ENCODE measurements at regions not wholly inside any gene's neighbourhood (a gene's known extent, or its start where the extent isn't known, plus 50 kb on each side); places are given as distances from the start of the nearest gene placed in this dataset.

DNA sequence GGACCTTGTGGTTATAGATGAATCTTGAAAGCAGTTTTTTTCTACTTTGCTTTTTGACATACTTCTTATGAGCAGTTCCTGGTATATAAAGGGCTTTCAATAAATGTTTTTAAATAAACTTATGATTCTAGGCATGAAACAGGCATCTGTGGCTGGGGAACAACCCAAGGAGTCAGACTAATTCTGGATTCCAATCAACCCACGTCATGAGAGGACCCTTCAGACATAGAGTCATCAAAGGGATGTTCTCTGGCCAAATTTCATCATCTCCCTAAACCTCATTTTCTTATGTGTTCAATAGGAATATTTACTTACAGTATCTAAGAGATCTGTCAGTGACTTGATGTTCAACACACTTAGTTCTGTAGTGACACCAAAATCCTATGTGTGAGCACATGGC is 243.8 kb upstream of the ZNF462 start:
- no peak for DNase-seq

DNA sequence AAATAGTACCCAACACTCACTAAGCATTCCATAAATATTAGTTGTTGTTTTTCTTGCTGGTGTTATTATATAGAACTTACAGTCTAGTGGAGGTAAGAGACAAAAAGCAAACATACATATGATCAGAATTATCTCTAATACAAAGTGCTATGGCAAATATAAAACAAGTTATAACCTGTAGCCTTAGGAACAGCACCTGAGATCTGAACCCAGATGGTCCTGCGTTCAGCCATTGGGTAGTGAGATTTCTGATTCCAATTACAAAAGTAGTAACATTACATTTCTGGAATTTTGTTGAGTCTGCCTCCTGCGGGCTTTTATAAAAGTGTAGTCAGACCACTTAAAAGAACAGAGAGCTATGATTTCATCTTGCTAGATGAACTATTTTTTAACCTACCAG is 242.9 kb upstream of the ZNF462 start:
- no peak for DNase-seq

DNA sequence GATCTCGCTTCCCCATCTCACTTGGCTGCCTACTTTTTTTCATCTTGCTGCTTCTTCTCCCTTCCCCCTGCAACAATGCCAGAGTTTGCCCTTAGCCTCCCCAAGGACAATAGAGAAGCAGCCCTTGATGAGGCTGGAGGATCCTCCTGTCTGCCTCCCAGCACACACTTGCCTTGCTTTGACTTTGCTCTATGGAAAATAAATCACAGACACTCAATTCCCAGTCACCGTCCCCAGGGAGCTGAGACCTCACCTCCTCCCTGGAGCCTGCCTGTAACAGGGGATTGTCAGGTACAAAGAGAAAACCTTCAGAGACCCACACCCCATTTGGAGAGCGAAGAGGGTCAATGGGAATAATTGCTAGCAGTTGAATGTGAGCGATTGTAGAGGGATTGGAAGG is 242.1 kb upstream of the ZNF462 start:
- no peak for DNase-seq

DNA sequence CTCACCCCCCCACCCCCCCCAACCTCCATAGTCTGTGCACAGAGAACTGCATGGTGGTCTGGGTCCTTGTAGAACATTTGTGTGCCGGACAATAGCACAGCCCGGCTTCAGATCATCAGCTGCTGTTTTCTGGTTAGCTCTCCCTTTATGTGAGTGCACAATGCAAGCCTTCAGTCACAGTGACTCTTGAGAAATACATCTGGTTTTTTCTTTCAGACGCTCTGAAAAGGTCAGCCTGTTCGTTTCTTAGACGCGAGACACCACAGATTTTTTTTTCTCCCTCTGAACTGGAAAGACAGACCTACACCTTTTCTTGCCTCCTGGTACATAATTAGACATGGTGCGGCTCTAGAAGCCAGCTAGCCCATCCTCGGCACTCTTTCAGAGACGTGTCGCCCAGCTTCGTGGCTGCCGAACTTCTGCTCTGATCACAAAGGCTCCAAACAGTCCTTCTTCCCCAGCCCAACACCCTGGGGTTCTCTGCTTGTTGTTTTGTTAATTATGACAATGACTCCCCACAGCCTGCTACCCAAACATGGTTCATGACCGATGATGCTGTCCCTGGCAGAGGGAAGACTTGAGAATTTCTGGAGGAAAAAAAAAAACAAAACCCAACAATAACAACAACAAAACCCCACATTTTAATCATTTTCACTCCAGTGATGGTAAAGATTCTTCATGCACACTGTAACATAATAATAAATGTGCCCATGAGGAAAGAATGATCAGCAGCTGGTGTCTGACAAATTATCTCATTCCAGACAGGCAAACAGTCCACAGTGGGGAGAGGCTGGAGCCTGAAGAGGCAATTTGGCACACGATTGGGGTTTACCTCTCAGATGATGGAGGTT is 241.4 kb upstream of the ZNF462 start:
- peak; percentile 41 for DNase-seq

DNA sequence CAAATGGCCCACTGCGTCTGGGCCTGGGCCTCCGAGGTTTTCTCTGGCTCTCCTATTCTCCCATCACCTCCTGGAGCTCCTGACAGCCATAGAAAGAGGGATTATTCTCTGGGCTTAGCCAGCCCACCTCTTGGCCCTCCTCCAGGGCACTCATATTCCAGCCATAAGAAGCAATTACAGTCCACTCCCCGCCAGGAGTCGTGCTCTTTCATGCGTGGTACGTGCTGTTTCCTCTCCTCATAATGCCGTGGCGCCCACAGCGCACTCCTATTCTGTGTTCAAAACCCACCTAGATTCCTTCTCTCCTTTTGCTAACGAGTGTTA is 240.8 kb upstream of the ZNF462 start:
- DNase-seq: no peak

DNA sequence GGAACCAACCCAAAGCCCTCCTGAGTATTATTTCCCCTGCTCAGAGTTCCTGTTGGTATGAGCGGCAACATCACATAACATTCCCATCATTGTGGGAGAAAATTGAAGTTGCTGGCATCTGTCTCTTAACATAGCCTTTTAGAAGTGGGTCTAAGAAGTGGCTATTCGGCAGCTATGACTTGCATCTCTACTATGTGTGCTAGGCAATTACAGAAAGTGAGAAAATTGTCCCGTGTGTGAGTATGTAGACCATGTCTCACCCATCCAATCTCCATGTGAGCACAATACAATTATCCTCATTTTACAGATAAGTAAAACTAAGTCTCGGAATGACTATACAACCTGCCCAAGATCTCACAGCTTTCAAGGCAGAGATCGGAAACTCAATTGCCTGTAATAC is 239.4 kb upstream of the ZNF462 start:
- DNase-seq: no peak

DNA sequence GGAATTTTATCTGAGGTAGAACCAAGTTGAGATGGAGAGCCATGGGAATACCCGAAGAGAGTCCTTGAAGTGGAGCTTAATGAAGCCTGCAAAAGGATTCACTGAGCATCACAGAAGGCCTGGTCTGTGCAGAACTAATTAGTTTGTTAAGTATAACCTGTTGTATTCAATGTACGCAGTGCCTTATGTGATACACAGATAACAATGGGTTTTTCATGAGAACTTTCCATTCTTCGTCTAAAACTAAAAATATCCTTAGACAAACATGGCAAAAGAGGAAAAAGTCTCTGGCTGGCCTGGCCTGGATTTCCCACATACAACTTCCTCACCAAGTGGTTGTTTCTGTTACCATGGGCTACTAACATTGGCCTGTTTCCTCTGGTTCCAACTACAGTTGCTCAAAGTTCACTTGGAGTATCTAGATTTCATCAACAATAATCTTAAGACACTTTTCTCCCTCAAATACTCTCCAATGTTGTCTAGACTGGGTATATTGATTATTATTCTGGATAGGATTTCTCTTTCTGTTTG is 237.6 kb upstream of the ZNF462 start:
- no peak for DNase-seq

DNA sequence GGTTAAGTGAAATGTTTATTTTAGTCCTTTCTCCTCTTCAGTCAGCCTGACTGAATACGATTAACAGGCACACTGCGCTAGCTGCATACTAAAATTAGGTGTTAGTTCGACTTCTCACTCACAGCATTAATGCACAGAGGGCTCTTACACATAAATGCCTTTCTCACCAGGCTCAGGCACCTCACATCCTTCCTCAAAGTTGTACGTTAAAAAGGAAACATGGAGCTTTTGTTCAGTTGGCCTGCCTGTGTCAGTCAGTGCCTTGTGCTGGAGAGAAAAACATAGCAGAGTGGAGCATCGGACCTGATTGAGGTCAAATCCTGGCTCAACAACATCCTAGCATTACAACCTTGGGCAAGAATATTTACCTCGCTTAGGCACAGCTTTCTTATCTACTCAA is 236.0 kb upstream of the ZNF462 start:
- no peak for DNase-seq

DNA sequence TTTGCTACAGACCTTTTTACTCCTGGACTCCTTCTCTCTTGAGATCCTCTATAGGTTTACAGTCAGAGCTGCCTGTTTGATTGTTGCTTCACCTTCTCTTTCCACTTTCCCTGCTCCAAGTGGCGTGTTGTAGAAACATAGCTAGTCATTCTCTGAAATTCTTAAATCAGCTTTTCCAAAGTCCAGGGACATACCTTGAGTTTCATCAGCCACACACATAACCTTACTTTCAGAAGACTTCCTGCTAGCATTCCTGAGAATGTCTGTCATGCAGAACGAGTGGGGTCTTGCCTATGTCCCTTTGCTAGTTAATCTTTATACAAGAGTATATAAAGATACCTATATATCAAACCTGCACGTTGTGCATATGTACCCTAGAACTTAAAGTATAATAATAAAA is 230.3 kb upstream of the ZNF462 start:
- no peak for DNase-seq

DNA sequence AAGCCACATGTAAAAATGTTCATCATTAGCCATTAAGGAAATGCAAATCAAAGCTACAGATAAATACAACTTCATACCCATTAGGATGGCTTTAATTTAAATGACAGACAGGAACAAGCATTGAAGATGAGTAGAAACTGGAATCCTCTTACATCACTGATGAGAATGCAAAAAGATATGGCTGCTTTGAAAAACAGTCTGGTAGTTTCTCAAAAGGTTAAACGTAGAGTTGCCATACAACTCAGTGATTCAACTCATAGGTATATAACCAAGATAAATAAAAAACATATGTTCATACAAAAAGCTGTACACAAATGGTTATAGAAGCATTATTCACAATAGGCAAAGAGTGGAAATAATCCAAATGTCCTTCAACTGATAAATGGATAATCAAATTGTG is 228.8 kb upstream of the ZNF462 start:
- no peak for DNase-seq

DNA sequence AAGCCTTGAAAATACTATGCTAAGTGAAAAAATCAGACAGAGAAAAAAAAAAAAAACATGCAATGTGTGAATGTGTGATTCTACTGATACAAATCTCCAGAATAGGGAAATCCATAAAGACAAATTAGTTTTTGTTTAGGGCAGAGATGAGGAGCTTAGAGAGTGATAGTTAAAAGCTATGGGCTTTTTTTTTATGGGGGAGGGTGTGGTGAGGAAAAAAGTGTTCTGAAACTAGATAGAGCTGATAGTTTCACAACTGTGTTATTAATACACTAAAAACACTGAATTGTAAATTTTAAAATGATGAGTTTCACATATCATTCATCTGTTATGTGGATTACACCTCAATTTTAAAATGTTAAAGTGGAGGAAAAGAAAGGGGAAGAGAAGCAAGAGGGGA is 228.3 kb upstream of the ZNF462 start:
- DNase-seq: no peak

DNA sequence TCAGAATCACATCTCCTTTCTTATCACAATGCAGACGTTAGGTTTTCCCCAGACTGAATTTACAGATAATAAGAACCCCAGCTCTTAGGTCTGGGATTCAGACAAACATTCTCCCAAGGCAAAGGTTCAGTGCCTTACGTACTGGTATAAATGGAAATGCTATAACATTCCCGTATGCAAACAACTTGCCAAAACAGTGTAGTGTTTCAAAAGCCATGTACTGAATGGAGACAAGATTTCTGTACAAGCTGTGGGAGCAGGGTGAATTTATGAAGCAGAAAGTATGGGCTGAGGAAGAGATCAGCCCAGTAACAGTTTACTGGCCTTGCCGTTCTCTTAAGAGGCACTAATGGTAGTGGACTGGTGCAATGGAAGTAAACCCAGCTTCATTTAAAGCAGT is 225.5 kb upstream of the ZNF462 start:
- DNase-seq: peak; percentile 5

DNA sequence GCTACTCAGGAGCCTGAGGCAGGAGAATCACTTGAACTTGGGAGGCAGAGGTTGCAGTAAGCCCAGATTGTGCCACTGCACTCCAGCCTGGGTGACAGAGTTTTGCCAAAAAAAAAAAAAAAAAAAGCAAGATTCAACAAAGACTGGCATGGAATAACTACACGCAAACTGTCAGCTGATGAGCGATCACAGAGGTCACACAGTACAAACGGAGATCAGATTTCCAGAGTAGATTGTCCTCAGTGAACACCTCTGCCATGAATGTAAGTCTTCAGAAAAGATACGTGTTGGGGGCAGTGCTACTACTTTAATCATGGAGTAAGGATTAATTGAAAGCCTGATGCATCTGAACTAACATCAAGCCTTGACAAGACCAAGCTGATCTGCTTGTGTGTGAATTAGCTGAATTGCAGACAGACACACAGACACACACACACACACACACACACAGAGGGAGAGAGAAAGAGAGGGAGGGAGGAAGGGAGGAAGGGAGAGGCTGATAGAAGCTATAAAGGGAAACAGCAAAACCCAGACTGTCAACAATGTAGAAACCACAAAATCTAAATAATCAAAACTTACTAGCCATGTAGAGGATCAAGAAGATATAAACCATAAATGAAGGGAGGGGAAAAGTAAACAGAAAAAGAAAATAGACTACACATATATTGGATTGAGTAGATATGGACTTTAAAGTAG is 222.9 kb upstream of the ZNF462 start:
- no peak for DNase-seq

DNA sequence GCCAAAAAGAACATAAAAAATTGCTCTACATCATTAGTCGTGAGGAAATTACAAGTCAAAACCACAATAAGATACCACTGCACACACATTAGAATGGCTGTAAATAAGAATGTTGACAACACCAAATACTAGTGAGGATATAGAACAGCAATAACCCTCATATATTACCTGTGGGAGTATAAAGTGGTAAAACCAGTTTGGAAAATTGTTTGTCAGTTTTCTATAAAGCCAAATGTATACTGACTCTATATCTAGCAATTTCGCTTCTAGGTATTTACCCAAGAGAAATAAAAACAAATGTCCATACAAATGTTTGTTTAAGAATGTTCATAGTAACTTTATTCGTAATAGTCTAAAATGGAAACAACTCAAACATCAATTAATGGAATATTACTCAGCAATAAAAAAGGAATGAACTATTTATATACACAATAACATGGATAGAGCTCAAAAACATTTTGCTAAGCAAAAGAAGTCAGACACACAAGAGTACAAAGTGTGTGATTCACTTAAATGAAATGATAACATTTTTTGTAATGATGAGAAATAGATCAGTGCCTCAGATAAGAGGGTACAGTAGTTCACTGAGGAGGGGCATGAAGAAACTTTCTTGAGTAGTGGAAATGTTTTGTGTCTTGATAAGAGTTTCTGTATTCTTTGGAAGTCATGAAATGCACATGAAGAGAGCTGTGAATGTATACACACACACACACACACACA is 219.6 kb upstream of the ZNF462 start:
- no peak for DNase-seq

DNA sequence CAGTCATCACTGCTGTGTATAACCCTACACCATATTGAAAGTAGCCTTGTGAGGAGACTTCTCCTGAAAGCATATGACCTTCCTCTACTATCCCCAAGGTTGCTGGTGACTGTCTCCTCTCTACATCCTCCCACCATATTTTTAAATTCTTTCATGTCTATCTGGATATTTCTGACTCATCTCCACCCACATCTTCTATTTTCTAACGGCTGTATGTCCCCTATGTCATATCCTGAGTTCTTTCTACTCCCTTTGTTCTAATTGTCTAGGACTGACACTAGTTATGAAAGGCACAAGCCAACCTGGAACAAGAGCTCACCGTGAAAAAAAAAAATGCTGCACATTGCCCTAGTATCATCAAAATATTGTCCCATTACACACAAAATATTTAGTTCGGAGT is 218.3 kb upstream of the ZNF462 start:
- DNase-seq: no peak

DNA sequence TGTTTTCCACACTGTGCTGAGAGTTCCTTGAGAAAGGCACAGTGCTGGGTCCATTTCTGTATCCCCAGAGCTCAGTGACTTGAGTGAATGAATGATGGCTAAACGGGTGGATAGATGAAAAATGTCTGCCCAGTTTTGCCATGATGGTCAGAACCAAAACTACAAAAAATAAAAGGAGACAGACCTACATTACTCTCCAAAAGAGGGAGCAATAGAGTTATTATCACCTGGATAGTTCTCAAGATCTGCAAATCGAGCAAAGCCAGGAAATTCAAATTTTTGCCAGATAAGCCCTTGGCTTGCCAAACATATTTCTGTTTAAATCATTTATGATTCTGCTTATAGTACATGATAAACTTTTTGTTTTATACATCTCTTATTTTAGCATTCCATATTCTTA is 214.2 kb upstream of the ZNF462 start:
- DNase-seq: no peak

DNA sequence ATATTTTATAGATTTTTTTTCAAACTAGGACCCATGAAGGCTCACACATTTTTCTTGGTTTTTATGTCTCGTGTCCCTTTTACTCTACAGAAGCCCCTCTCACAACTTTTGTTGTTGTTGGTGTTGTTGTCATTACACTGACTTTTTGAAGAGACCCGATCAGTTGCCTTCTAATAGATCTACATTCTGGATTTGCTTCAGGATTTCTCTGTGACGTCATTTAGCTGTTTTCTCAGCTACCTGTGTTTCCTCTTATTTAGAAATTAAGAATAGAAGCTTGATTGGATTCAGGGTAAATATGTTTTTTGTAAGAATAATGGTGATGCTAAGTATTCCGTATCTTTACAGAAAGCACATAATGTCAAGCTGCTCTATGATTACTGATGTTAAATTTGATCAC is 213.3 kb upstream of the ZNF462 start:
- no peak for DNase-seq

DNA sequence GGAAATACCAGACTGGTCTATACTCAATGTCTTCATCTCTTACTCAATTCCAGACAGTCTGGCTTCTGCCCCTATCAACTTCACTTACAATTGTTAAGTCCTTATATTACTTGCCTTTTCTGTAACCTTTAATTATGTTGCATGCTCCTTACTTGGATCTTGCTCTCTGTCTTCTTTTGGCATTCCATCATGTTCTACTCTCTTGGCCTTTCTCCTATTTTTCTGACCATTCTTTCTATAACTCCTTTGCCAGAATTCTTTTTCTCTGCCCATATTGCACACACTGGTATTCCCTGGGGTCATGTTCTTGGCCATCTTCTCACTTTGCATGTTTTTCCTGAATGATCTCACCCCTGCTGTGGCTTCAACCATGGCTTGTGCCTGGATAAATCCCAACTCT is 209.8 kb upstream of the ZNF462 start:
- no peak for DNase-seq

DNA sequence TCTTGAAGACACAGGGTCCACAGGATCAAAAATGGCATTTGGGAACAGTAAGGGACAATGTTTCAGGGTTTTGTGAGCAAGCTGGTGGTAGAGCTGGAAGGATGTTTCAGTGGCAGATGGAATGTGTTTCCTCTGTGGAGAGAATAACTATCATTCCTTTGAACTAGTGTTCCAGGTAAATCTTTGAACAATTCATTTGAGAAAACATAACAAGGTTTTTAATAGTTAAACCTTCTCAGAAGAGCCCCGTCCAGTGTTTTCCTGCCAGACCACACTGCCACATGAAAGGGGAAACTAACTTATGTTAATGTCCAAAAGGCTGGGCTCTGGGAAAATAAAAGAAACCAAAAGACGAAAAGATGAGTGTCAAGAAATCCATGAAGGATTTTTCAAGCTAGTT is 207.0 kb upstream of the ZNF462 start:
- DNase-seq: no peak

DNA sequence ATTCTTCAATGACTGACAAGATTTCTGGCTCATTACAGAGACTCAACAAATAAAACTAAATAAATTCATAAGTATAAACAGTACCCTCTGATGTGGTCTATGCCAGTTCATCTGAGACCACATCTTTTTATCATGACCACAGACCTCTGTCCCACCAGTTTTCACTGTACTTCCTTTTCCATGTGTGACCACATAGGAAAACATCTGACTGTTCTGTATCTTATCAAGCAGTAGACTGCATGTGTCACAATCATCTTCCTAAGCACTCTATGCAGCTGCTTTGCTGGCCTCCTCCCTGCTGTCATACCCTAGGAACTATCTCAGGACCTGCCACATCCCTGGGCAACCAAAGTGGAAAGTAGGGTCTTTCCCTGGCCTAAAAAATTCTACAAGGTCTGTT is 205.0 kb upstream of the ZNF462 start:
- no peak for DNase-seq

DNA sequence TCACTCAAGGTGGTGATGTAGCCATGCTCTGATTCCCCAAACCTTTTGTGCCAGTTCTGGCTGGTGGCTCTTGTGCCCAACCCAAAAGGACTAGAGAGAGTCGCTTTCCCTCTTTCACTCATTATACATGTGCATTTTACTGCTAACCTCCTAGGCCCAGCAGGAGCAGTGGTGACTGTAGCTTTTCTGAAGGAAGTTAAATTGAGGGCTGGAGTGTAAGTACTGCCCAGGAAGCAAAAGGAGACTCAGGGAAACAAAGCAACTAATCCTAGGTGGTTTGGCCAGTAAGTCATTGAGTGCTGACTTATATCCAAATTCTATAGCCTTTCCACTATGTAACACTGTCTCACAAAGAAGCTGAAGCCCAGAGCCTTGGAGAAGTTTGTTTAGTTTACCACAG is 194.4 kb upstream of the ZNF462 start:
- DNase-seq: no peak

DNA sequence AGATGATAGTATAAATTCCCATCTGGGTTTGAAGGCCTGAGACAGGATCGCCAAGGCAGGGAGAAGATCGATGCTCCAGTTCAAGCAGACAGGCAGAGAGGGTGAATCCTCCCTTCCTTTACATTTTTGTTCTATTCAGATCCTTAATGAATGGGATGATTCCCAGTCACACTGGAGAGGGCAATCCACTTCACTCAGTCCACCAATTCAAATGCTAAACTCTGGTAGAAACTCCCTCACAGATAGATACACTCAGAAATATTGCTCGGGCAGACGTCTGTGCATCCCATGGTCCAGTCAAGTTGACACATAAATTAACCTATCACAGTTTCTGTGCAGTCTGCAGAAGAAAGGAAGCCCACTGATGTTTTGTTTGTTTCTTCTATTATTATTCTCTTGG is 193.1 kb upstream of the ZNF462 start:
- no peak for DNase-seq

DNA sequence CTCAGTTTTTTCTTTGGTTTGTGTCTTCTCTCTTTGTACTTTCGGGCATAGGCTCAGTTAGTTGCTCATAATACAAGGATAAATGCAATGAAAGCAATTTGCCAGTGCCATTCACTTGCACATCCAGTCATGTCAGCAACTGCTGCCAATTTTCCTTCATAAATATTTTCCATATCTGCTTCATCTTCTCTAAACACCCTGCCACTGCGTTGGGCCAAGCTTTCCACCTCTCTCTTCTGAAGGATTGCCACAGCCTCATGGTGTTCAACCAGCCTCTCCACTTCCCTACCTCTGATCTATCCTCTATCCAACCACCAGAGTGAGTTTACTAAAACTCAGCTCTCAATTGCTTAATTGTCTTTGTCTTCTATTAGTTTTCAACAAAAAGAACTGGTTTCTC is 192.5 kb upstream of the ZNF462 start:
- DNase-seq: no peak

All from skin of body (tissue), 1 donor.